Omental fat pad (tissue), 3 donors: ENCODE measurements at regions not wholly inside any gene's neighbourhood (a gene's known extent, or its start where the extent isn't known, plus 50 kb on each side); places are given as distances from the start of the nearest gene placed in this dataset.
A peak's percentile ranks its signal among the peaks of the same experiment; 100 is the strongest.

Experiments used
- ATAC-seq: fragments of 150-250 bp; one replicate; pipeline ENCODE4 v1.9.1; 2016; ENCODE audit warnings: mild to moderate bottlenecking, moderate library complexity; ENCODE audit not compliant: low FRiP score
- DNase-seq: peaks from one replicate; pipeline ENCODE4 v3.0.0-alpha.2; 2019; ENCODE audit warnings: low spot score
- TF ChIP-seq, protein P1 (sequence below), 3 donors: fragments of 450-650 bp; IDR thresholded peaks; one replicate each; pipeline ENCODE4 v1.5.1; 2016 to 2017; ENCODE audit warnings: antibody characterized with exemption in 3 of 3, mild to moderate bottlenecking in 3 of 3, moderate library complexity in 2 of 3

DNA sequence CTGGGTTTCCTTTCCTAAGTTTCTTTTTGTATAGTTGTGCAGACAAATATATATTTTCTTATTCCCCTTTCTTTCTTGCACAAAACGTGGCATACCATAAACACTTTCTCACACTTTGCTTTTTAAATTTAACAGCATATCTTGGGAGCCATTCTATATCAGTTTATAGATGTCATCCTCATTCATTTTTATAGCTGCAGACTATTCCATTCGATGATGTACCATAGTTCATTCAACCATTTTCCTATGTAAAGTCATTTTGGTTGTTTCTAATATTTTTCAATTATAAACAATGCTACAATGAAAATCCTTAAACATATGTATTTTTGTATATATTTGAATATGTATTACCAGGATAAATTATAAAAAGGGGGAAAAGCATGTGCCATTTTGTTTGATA is 102.5 kb downstream of the RRM1 start:
- TF ChIP-seq, protein P1, sequence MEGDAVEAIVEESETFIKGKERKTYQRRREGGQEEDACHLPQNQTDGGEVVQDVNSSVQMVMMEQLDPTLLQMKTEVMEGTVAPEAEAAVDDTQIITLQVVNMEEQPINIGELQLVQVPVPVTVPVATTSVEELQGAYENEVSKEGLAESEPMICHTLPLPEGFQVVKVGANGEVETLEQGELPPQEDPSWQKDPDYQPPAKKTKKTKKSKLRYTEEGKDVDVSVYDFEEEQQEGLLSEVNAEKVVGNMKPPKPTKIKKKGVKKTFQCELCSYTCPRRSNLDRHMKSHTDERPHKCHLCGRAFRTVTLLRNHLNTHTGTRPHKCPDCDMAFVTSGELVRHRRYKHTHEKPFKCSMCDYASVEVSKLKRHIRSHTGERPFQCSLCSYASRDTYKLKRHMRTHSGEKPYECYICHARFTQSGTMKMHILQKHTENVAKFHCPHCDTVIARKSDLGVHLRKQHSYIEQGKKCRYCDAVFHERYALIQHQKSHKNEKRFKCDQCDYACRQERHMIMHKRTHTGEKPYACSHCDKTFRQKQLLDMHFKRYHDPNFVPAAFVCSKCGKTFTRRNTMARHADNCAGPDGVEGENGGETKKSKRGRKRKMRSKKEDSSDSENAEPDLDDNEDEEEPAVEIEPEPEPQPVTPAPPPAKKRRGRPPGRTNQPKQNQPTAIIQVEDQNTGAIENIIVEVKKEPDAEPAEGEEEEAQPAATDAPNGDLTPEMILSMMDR (IDR thresholded peaks at IDR 0.05), result no peak
- DNase-seq, result no peak
- no peak for ATAC-seq

DNA sequence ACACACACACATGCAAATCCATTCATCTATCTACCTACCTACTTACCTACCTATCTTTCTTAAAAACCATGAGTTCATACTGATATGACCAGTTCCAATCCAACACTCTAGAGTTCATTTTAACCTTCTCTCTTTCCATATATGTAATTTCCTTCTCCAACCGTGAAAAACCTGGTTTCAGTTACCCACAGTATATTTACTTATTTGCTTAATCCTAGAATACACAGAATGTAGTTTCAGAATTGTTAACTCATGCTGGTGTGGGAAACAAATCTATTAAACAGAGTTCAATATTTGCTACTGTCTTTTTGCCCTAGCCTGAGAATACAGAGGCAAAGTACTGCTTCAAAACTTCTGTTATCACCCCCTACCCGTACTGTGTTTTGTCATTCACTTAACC is 101.3 kb downstream of the RRM1 start:
- TF ChIP-seq, protein P1 (IDR thresholded peaks at IDR 0.05), result no peak
- DNase-seq (no peak), ATAC-seq (no peak)

DNA sequence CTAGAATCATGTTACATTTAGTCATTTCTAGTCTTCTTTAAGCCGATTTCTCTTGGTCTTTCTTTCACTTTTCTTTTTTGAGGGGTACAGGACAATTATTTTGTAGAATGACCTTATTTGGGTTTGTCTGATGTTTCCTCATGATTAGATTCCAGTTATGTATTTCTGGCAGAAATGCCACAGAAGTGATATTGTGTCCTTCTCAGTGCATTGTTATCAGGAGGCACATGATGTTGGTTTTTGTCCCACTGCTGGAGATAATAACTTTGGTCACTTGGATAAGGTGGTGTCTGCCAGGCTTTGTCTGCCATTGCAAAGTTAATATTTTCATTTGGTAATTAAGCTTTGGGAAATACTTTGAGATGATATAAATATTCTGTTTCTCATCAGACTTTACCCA is 100.3 kb downstream of the RRM1 start:
- TF ChIP-seq, protein P1 (IDR thresholded peaks at IDR 0.05), result no peak
- ATAC-seq, result no peak

DNA sequence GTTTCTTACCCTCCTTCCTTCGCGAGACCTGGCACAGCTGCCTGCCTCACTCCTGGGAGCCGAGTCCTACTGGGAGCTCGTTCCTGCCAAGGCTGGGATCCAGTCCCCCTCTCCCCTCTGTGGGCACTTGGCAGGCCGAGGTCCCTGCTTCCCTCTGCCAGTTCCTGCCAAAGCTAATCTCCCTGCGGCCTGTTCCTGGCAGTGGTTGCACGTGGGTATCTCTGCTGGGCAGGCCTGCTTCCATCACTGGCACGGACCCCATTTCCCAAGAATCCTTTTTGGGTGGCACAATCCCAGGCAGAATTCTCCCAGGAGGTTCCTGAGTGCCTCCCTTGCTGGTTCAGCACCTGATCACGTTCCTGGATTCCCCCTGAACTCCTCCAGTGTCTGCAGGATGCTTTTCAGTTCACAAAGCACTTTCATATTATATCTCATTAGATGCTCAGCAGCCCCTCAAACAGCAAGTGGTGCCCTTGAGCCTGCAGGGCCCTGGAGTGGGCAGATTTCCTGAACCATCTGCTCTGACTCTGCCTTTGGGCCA is 96.5 kb downstream of the RRM1 start:
- TF ChIP-seq, protein P1 (IDR thresholded peaks at IDR 0.05), result no peak
- ATAC-seq, result peak; percentile 16
- DNase-seq, result no peak

More for the DNA sequence above, 100.3 kb downstream of the RRM1 start:
- no peak for DNase-seq

DNA sequence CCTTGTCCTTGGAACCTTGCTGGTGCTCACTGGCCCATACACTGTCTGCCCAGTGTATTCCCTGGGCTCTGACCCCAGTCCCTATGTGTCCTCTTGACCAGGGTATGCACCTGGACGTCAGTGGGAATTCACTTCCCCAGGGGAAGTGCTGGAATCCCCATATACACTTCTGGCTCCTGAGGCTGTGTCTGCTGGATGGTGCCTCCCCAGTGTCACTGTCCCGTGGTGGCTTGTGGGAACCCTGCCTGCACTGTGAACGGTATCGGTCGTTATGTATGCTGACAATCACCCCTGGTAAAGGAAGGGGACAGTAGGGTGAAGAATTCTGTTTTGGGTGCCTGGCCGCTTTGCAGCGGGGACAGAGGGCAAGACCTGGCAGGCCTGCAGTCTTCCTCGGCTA is 95.9 kb downstream of the RRM1 start:
- DNase-seq, result no peak
- TF ChIP-seq, protein P1 (IDR thresholded peaks at IDR 0.05), result no peak
- no peak for ATAC-seq

DNA sequence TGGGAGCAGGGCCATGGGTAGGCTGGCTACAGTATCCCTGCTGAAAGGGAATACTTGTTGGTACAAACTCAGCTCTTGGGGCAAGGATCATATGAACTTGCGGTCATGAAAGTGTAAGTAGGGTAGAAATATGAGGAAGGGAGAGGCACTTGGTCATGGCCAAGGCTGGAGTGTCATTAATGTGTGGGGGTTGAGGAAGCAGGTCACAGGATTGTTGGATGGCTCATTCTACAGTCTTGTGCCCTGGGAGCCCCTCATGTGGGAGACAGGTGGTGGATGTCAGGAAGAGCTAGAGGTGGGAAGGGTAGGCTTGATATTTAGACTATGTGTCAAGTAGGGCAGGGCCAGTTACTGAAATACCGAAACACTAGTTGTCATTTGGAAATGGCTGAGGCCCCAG is 95.5 kb downstream of the RRM1 start:
- TF ChIP-seq, protein P1 (IDR thresholded peaks at IDR 0.05), result no peak
- ATAC-seq, result no peak

More for the DNA sequence above, 95.5 kb downstream of the RRM1 start:
- no peak for DNase-seq
